HG03175 (cell line): ENCODE measurements at regions not wholly inside any gene's neighbourhood (a gene's known extent, or its start where the extent isn't known, plus 50 kb on each side); places are given as distances from the start of the nearest gene placed in this dataset.

ENCODE experiments used
- ATAC-seq: cut with Tn5 transposase; IDR thresholded peaks from one replicate; pipeline ENCODE4 v1.9.1; 2021; ENCODE audit warnings: mild to moderate bottlenecking, moderate library complexity; ENCODE audit not compliant: unreplicated experiment

DNA sequence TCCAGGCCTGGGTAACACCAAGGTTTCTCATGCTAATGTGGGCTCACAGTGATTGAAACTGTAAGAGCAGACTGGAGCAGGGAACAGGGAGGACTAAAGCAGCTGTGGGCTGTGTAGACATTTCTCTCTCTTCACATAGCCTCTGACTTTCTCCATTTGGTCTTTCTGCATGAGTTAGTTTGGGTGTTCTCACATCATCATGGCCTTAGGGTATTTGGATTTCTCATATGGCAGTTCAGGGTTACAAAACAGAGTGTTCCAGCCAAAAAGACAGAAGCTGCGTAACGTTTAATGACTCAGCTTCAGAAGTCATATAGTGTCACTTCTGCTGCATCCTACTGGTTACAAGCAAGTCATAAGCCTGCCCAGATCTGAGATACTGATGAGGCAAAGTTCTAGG is 52.0 kb upstream of the OSBPL8 start:
- no peak for ATAC-seq

DNA sequence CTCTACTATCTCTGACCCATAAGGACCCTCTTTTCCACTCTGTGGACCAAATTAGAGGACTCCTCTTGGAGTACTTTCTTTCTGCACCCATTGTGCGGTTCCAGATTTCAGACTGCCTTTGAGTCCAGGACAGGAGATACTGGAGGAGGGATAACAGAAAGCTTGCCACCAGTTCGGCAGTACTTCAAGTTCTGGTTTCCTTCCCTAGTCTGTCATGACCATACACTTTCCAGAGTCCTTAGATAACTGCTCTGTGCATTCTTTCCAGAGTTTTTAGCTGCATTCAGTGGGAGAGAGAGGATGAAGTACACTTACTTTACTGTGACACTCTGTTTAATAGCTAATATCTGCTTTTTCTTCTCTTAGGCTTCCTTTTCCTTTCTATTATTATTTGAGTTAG is 54.8 kb upstream of the OSBPL8 start:
- no peak for ATAC-seq

DNA sequence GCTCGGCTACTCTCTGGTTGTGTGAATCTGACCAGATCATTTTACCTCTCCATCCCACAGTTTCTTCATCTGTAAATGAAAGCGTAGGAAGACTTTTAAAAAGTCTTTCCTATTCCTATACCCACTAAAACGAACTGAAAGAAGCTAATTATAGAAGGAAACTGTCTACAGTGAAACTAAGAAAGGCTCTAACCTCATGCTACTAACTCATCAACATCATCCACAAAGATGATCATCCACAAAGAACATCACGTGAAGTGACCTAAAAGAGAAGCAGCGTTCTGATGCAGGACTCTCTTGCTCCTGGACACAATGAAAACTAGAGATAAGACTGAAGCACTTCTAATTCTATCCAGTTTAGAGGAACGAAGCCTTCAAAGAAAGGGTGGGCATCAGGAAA is 58.5 kb upstream of the OSBPL8 start:
- ATAC-seq = no peak

DNA sequence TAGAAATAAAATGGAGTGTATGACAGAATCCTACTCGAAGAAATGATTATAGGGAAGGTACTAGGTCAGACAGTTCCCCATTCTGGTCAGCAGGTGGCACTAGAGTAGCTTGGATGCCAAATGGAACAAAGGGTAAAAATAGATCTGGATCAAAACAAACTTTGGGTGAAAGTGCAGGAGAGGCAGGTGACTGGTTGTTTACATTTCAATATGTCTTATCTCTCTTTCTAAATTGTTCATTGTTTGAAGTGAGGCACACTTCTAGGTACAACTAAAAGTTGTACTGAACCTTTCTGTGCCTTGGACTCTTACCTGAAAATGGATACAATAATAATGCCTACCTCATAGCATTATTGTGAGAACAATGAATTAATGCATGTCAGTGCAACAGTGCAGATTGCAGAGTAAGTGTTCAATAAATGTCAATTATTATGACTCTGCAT is 62.0 kb upstream of the OSBPL8 start:
- peak; percentile 83 for ATAC-seq

DNA sequence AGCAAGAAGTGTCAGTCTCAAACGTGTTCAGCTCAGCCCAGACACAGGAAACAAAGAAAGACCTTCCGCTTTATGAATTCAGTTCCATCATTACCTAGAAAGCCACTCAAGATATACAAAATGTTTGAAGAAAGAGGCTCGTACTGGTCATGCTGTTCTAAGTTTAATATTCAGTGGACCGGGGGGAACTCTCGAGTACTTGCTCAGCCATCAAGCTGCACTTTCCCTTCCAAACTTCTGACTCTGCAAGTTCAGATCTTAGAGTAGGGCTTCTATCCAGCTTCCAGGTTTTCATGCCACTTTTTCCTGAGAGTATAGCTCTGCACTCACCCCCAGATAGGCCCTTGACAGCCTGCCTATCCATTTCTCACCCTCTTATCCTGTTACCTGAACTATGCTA is 62.8 kb upstream of the OSBPL8 start:
- no peak for ATAC-seq

DNA sequence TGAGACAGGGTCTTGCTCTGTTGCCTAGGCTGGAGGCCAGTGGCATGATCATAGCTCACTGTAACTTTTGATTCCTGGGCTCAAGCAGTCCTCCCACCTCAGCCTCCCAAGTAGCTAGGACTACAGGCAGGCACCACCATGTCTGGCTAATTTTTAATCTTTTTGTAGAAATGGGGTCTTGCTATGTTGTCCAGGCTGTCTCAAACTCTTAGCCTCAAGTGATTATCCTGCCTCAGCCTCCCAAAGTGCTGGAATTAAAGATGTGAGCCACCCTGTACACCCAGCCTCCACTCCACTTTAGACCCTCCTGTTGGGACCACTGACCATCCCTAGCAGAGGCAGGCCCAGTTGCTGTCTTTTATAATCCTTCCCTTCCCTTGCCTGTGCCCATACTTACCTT is 63.3 kb upstream of the OSBPL8 start:
- ATAC-seq = no peak

DNA sequence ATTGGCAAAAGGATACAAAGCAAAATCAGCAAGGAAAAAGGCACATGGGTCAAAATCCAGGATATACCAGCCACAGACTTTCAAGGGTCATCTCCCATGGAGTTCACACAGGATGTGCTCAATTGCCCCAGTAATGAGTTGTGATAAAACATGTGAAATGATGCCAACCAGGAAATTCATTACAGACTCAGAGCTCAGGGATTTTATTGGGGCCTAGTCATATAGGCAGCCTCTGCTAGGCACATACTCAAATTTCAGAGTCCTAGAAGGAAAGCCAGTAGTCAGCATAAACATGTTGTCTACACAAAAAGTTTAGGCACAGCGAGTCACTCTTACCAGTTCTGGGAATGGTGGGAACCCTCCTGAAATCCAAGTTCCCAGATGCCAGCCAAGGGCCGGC is 64.4 kb upstream of the OSBPL8 start:
- no peak for ATAC-seq

DNA sequence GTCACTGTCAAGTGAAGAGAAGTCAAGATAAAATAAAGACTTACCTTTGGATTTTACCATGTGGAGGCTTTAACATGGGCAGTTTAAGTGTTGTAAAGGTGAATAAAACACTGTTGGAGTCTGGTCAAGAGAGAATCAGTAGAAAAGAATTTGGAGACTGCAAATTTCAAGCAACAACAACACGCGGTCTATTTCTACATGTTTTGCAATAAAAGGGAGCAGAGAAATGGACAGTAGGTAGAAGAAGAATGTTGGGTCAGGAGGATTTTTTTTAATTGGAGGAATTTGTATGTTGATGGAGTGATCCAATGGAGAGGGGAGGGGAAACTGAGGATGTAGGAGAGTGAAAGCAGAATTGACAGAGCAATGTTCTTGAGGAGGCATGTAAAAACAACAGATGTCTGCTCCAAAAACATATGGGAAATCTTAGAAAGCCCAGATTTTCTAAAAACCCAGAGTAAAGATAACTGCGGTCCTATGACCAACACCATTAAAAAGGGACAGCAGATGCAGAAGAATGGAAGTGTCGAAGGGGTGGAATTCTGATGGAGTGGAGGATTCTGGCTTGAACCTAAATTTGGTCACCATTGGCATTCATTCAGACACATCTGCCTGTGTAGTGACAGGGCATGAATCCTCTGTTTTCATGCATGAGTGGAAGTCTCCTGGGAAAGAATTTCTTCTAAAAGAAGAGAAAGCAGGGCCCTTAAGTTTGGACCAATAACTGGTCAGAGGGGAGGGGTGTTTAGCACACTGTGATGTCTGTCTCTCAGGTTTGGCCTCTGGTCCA is 68.0 kb upstream of the OSBPL8 start:
- ATAC-seq = no peak

DNA sequence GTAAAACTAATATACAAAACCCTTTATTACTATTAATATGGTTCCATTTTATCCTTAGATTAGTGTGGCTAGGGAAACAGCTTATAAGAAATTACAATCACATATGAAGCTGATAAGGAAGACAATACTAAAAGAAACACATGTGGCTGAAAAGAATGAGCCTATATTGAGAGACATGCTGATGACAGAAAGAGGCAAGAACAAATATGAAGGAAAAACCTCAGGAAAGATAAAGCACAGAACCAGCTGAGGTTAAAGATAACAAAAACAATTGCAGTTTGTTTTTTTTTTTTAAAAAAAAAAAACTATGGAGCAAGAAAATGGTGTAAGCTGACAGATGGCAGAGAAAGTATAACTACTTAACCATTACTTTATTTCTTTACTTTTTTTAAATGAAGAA is 69.2 kb upstream of the OSBPL8 start:
- ATAC-seq = no peak

DNA sequence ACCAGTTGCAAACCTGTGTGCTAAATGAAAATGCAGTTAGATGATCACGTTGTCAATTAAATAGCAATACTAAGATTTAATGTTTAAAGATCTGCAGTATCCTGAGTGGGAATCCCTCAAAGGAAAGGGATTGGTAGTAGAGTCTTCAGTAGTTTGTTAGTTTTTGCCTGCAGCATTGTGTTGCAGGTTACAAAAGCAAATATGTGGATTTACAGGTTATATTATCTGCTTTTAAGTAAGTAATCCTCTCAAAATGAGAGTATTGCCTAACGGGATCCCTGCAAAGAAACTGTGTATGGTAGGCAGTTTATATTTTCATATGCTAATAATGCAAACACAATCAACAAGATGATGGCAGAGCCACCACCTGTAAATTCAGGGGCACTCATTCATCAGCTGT is 72.2 kb upstream of the OSBPL8 start:
- no peak for ATAC-seq

DNA sequence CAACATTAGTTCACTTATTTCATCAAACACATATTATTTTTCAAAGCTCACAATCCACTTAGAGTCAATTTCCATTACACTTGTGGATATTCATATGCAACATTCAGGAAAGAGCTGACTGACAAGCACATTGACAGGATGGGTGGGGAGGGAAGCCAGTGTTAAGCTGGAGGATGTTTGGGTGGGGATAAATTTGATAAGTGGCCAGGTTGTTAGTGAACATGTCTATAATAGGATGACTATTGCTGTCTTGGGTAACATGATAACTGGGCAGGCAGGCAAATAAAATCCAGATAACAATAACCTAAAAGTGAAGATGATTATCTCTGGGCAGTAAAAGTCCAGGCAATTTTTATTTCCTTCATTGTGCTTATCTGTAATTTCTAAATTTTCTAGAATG is 73.8 kb upstream of the OSBPL8 start:
- no peak for ATAC-seq

DNA sequence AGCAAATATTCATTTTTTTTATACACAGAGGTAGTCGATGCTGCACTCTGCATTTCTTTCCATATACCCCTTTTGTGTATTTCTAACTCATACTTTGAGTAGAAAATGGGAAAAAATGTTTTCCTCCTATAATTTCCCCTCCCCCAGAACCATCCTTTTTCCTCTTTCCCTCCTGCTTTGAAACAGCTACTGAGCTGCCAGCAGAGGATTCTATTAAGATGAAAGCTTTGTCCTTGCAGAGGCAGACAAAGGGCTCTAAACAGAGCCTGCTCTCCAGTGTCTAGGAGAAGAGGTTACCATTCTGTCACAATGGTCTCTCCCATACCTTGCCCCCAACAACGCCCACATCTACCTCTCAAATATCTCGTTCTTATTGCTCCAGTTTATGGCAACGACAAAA is 74.6 kb upstream of the OSBPL8 start:
- no peak for ATAC-seq

DNA sequence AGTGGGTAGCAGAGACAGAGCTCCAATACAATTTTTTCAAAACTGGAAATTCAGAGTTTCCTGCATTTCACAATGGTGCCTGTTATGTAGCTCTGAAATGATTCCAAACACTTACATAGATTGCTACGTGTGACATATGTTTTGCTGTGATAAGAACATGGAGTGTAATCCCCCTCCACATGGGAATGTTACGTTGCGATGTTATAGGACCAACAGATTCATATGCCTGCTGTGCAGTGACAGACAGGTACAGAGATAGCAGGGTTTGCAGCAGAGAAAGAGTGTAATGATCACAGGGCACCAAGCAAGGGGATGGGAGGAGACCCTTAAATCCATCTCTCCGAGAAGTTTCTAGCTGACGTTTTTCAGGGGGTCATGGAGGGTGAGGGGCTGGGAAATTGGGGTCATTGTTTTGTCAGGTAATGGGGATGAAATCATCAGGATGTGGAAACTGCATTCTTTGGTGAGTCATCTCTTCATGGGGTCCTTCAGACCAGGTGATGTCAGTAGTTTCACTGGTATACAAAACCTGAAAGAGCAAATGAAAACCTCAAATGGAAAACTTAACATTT is 76.6 kb upstream of the OSBPL8 start:
- no peak for ATAC-seq

DNA sequence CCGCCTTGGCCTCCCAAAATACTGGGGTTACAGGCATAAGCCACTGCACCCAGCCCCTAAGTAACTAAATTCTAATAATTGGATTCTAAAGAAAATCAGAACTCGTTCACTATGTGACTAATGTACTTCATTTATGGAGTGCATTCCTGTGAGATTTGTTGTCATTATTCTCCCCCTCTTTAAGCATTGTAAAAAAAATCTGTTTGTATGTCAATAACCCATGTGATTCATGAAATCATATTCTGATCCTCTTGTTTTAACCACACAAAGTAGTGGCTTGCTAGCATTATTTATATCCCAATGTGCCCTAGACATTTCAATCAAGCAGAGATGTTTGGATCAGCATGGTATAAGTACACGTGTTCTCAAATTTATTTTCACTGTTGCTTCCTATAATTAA is 78.2 kb upstream of the OSBPL8 start:
- no peak for ATAC-seq

DNA sequence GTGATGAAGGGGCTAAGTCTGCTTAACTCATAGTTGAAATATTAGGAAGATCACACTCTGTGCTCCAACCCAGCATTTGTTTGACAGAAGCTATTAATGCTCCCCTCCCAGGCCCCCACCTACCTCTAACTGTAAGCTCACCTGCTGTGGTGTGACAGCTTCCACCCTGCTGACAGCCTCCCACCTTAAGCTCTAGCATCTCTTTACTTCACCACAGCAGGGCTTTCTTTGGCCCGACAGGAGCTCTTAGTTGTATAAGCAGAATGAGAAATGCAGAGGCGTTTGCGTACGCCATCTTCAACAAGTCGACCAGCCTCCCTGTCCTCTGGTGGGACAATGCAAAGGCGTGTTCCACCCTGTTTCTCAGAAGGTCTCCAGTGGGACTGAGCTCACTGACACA is 80.1 kb upstream of the OSBPL8 start:
- ATAC-seq = no peak

DNA sequence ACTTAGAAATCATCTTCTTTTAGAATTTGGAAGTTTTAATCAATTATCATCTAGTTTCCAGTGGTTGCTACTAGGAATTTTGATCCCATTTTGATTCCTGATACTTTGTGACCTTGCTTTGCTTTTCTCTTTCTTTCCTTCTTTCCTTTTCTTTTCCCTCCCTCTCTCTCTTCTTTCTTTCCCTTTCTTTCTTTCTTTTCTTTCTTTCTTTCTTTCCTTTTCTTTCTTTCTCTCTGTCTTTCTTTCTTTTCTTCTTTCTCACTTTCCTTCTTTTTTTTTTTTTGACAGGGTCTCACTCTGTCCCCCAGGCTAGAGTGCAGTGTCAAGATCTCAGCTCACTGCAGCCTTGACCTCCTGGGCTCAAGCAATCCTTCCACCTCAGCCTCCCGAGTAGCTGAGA is 81.5 kb upstream of the OSBPL8 start:
- no peak for ATAC-seq

DNA sequence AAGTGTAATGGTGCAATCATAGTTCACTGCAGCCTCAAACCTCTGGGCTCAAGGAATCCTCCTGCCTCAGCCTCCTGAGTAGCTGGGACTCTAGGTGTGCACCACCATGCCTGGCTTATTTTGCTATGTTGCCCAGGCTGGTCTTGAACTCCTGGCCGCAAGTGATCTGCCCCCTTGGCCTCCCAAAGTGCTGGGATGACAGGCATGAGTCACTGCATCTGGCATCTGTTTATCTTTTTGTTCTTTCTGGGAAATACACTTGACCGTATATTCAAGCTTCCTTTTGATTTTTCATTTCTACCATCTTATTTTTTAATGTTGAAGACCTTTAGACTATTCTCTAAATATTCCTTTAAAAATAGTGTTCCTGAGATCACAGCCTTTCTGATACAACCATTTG is 82.4 kb upstream of the OSBPL8 start:
- ATAC-seq = no peak

DNA sequence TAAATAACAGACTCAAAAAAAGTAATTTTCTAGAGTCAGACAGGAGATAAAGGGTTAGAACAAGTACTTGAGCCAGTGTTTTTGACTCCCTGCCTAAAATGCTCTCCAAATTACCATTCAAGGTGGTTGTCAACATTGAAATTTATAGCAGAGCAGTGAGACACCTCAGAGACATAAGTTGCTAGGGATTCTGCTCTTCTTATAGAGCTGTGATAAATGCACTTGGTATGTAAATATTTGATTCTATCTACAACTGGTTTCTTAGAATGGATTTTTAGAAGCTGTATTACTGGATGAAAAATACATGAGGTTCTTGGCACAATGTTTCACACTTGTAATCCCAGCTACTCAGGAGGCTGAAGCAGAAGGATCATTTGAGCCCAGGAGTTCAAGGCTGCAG is 83.9 kb upstream of the OSBPL8 start:
- no peak for ATAC-seq

DNA sequence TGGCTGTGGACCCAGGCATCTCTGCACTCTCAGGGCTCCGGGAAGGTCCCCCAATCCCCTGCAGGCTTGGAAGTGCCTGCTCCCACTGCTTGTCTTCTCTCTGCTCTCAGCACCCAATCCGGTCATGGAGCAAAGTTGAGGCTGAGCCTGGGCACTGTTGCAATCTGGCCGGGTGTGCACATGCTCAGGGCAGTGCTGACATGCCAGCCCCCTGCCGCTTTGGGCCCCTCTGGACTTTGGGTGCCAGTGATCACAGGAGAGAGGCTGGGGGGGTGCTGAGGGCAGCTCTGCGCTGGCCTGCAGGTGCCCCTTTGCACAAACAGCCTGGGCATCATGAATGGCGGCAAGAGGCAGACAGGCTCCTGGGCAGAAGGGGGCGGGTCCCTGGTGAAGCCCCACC is 85.4 kb upstream of the OSBPL8 start:
- ATAC-seq = no peak

DNA sequence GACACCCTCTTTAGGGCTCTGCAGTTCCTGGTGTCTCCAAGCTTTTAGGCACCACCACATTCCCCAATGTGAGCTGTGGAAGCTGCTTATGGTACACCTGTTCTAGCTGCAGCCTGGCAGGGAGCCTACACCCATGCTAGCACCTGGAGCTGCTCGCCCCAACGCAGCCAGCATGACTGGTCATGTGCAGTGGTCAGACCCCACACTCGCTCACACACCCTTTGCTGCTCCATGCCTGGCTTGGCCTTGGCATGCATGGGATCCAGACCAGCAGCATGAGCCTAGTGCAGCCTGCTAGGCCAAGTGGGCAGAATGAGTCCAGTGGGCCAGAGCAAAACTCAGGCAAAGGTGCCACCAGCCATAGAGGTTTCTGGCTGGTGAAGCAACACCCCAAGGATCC is 86.4 kb upstream of the OSBPL8 start:
- ATAC-seq = no peak

DNA sequence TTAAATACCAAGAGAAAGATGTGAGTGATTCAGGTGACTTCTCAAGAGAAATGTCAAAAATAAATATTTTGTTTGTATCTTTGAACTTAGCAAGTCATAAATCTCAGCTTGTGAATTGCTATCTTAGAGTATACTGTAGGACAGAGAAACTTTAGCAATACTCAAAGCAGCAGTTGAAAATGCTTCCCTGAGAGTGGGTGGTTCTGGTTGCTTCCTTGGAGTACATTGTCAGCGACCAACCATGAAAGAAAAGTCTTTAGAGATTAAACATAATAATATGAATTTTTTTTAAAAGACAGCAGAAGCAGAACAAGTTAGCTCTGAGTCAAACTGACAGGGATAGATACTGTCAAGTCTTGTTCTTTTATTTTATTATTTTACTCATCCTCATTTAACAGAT is 86.8 kb upstream of the OSBPL8 start:
- ATAC-seq = no peak

DNA sequence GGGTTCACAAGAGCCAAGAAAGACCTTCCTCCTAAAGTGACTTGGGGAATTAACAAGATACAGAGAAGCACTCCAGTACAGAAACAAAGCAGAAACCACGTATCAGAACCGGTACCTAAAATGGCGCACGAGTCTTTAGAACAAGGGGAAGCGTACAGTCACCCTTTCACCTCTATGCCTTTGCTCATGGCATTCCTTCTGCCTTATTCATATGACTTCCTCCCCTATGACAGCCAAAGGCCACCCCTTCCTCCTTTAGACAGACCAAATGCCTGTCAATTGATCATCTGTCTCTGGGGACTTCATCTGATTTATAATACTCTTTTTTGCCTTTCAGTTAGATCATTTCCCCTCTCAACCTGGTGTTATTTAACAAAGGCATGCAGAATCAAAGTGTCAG is 89.5 kb upstream of the OSBPL8 start:
- no peak for ATAC-seq

DNA sequence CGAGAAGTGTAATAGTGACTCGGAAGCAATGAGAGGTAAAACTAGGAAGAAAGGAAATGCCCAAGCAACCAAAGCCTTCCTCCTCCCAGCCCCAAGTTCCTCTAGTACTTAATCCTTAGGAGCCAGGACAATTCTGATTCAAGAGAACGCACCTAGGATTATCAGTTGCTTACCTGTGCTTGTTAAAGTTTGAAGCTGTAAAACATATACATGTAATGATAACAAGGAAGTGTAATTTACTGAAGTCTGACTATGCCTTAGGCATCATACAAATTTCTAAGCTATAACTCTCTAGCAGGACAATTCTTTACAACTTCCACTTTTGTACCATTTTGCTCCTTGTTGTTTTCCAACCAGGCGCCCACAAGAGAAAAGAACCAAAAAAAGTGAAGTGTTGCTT is 92.8 kb upstream of the OSBPL8 start:
- no peak for ATAC-seq
